ENCODE measurements at regions not wholly inside any gene's neighbourhood (a gene's known extent, or its start where the extent isn't known, plus 50 kb on each side); places are given as distances from the start of the nearest gene placed in this dataset.

DNA sequence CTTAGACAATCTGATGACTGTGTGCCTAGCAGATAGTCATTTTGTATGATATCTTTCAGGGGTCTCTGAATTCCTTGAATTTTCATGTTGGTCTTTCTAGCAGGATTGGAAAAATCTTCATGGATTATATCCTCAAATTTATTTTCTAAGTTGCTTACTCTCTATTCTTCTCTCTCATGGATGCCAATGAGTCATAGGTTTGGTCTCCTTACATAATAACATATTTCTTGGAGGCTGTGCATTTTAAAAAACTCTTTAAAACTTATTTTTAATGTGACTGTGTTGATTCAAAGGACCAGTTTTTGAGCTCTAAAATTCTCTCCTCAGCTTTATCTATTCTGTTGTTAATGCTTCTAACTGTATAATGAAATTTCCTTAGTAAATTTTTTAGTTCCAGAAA is 198.7 kb downstream of the AASDHPPT start:
- Histone ChIP-seq H3K27ac (ENCODE audit: low read depth, low read length, poor library complexity, severe bottlenecking) (no peak overlapping the region), H3K9me3 (ENCODE audit: low read depth, low read length, poor library complexity, severe bottlenecking) (no peaks in the 10 kb centered on the region), H3K4me3 (ENCODE audit: low read depth, low read length, poor library complexity, severe bottlenecking) (no peak overlapping the region), H3K36me3 (ENCODE audit: insufficient read depth, low read length, poor library complexity, severe bottlenecking) (no peaks in the 10 kb centered on the region), H3K27me3 (replicated peaks; ENCODE audit: insufficient read depth, low read depth, low read length, poor library complexity) (no peaks in the 10 kb centered on the region), H3K4me1 (ENCODE audit: insufficient read depth, low read length, poor library complexity, severe bottlenecking) (no peaks in the 10 kb centered on the region)
- BruUV-seq (replicated peaks), result no TSS peak
- CTCF ChIA-PET, result no interaction called here
- DNase-seq (ENCODE audit: low spot score), result no peak
- intact Hi-C loops (cut with micrococcal nuclease; ENCODE audit: unreplicated experiment), result no loop called here
- POLR2A ChIA-PET (ENCODE audit: low non-redundant PET), result no interaction called here
- TF ChIP-seq CTCF (conservative IDR thresholded peaks at IDR 0.05; ENCODE audit: low read depth, low read length), result no peak
- TF ChIP-seq EZH2 (IDR thresholded peaks at IDR 0.05; ENCODE audit: borderline replicate concordance, low read depth, low read length, poor library complexity, severe bottlenecking), result no peak

- H3K9me3 ChIP-seq (ENCODE audit: low read depth, low read length, poor library complexity, severe bottlenecking), result no peaks in the 10 kb centered on the region
- CTCF ChIA-PET, result no interaction called here
- intact Hi-C loops (cut with micrococcal nuclease; ENCODE audit: unreplicated experiment), result no loop called here
- no peaks in the 10 kb centered on the region for H3K4me1 ChIP-seq (ENCODE audit: insufficient read depth, low read length, poor library complexity, severe bottlenecking)
- no peaks in the 10 kb centered on the region for H3K36me3 ChIP-seq (ENCODE audit: insufficient read depth, low read length, poor library complexity, severe bottlenecking)
- POLR2A ChIA-PET (ENCODE audit: low non-redundant PET), result no interaction called here
- no peak overlapping the region for H3K27ac ChIP-seq (ENCODE audit: low read depth, low read length, poor library complexity, severe bottlenecking)
- TF ChIP-seq EZH2 (IDR thresholded peaks at IDR 0.05; ENCODE audit: borderline replicate concordance, low read depth, low read length, poor library complexity, severe bottlenecking) (no peak), CTCF (conservative IDR thresholded peaks at IDR 0.05; ENCODE audit: low read depth, low read length) (peak; percentile 33; the same call in 1 of the 2 replicates)
- no peak overlapping the region for H3K4me3 ChIP-seq (ENCODE audit: low read depth, low read length, poor library complexity, severe bottlenecking)
- no TSS peak for BruUV-seq (replicated peaks)
- no peak for DNase-seq (ENCODE audit: low spot score)
- H3K27me3 ChIP-seq (replicated peaks; ENCODE audit: insufficient read depth, low read depth, low read length, poor library complexity), result no peaks in the 10 kb centered on the region
These were observed 199.5 kb downstream of the AASDHPPT start for GRCh38 chr11:106276859-106277436.

DNA sequence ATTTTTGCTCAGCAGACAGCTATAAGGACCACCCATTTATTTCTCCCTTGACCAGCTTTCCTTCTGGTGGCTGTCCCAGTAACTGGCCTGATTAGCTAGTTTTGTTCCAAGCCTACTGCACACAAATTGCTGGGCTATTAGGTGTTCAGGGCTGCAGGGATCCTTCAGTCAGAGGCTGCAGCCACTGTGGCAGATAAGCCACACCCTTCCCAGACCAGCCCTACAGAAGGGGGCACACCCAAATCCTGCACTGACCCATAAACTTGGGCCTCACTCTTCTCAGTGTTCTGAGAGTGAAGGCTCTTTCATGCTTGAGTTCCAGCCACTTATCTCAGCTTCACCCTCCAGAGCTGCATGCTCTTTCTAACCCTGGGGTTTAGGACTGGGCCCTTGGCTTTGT is 200.0 kb downstream of the AASDHPPT start:
- no peaks in the 10 kb centered on the region for H3K27me3 ChIP-seq (replicated peaks; ENCODE audit: insufficient read depth, low read depth, low read length, poor library complexity)
- ChIA-PET POLR2A (ENCODE audit: low non-redundant PET) (no interaction called here), CTCF (no interaction called here)
- H3K9me3 ChIP-seq (ENCODE audit: low read depth, low read length, poor library complexity, severe bottlenecking), result no peaks in the 10 kb centered on the region
- no peaks in the 10 kb centered on the region for H3K36me3 ChIP-seq (ENCODE audit: insufficient read depth, low read length, poor library complexity, severe bottlenecking)
- no peak for TF ChIP-seq EZH2 (IDR thresholded peaks at IDR 0.05; ENCODE audit: borderline replicate concordance, low read depth, low read length, poor library complexity, severe bottlenecking)
- no peak for TF ChIP-seq CTCF (conservative IDR thresholded peaks at IDR 0.05; ENCODE audit: low read depth, low read length)
- intact Hi-C loops (cut with micrococcal nuclease; ENCODE audit: unreplicated experiment), result no loop called here
- no TSS peak for BruUV-seq (replicated peaks)
- no peak for DNase-seq (ENCODE audit: low spot score)
- H3K4me1 ChIP-seq (ENCODE audit: insufficient read depth, low read length, poor library complexity, severe bottlenecking), result no peaks in the 10 kb centered on the region
- H3K4me3 ChIP-seq (ENCODE audit: low read depth, low read length, poor library complexity, severe bottlenecking), result no peak overlapping the region
- H3K27ac ChIP-seq (ENCODE audit: low read depth, low read length, poor library complexity, severe bottlenecking), result no peak overlapping the region

All from A673 (cell line).